ENCODE measurements at regions not wholly inside any gene's neighbourhood (a gene's known extent, or its start where the extent isn't known, plus 50 kb on each side); places are given as distances from the start of the nearest gene placed in this dataset.
"Not testable (repeated sequence)": the region's sequence is repeated elsewhere in the genome, so short reads cannot be mapped to it uniquely, and the experiment has no call there.

GRCh38 chr18:68387246-68387645 is 327.7 kb downstream of the TMX3 start:
- ChIA-PET POLR2A (no interaction called here), CTCF (interaction anchor here (0.8 kb wide), 1 partner anchor 20 kb away, joined by 3 read pairs; no protein-coding TSS in a partner anchor)
- Histone ChIP-seq H3K27ac (ENCODE audit: insufficient read depth in 1 of 2, low read depth in 1 of 2, low read length in 2 of 2, poor library complexity in 1 of 2, severe bottlenecking in 2 of 2) (no peak overlapping the region), H3K27me3 (replicated peaks in 2 of 5; ENCODE audit: control insufficient read depth in 4 of 5, insufficient read depth in 5 of 5, low read length in 4 of 5) (no peaks in the 10 kb centered on the region), H3K36me3 (ENCODE audit: control insufficient read depth in 4 of 4, insufficient read depth in 4 of 4, low read length in 3 of 4) (no peaks in the 10 kb centered on the region), H3K4me3 (ENCODE audit: control insufficient read depth in 1 of 7, extremely low read depth in 1 of 7, insufficient read depth in 4 of 7, low read depth in 2 of 7, low read length in 6 of 7) (no peak overlapping the region), H3K4me1 (ENCODE audit: control extremely low read depth in 1 of 4, control insufficient read depth in 4 of 4, insufficient read depth in 4 of 4, low read length in 3 of 4) (no peaks in the 10 kb centered on the region), H3K9me3 (ENCODE audit: control extremely low read depth in 1 of 5, control insufficient read depth in 4 of 5, insufficient read depth in 2 of 5, low read depth in 1 of 5, low read length in 4 of 5) (no peaks in the 10 kb centered on the region)
- no peak for DNase-seq

GRCh38 chr18:68383979-68384378 is 330.9 kb downstream of the TMX3 start:
- DNase-seq; H3K4me3 ChIP-seq (ENCODE audit: control insufficient read depth in 1 of 7, extremely low read depth in 1 of 7, insufficient read depth in 4 of 7, low read depth in 2 of 7, low read length in 6 of 7); H3K27ac ChIP-seq (ENCODE audit: insufficient read depth in 1 of 2, low read depth in 1 of 2, low read length in 2 of 2, poor library complexity in 1 of 2, severe bottlenecking in 2 of 2); CTCF ChIA-PET; POLR2A ChIA-PET; H3K36me3 ChIP-seq (ENCODE audit: control insufficient read depth in 4 of 4, insufficient read depth in 4 of 4, low read length in 3 of 4); H3K27me3 ChIP-seq (replicated peaks in 2 of 5; ENCODE audit: control insufficient read depth in 4 of 5, insufficient read depth in 5 of 5, low read length in 4 of 5); H3K4me1 ChIP-seq (ENCODE audit: control extremely low read depth in 1 of 4, control insufficient read depth in 4 of 4, insufficient read depth in 4 of 4, low read length in 3 of 4); H3K9me3 ChIP-seq (ENCODE audit: control extremely low read depth in 1 of 5, control insufficient read depth in 4 of 5, insufficient read depth in 2 of 5, low read depth in 1 of 5, low read length in 4 of 5): not testable (repeated sequence)
- 82% methylated on average over 1 of the region's 1 CpG for WGBS (ENCODE audit: insufficient coverage)

GRCh38 chr18:68376926-68377325 is 338.0 kb downstream of the TMX3 start:
- POLR2A ChIA-PET: no interaction called here
- no peak for DNase-seq
- H3K27ac ChIP-seq (ENCODE audit: insufficient read depth in 1 of 2, low read depth in 1 of 2, low read length in 2 of 2, poor library complexity in 1 of 2, severe bottlenecking in 2 of 2): no peak overlapping the region
- CTCF ChIA-PET: no interaction called here
- no peaks in the 10 kb centered on the region for H3K27me3 ChIP-seq (replicated peaks in 2 of 5; ENCODE audit: control insufficient read depth in 4 of 5, insufficient read depth in 5 of 5, low read length in 4 of 5)
- H3K36me3 ChIP-seq (ENCODE audit: control insufficient read depth in 4 of 4, insufficient read depth in 4 of 4, low read length in 3 of 4): no peaks in the 10 kb centered on the region
- H3K4me3 ChIP-seq (ENCODE audit: control insufficient read depth in 1 of 7, extremely low read depth in 1 of 7, insufficient read depth in 4 of 7, low read depth in 2 of 7, low read length in 6 of 7): no peak overlapping the region
- H3K4me1 ChIP-seq (ENCODE audit: control extremely low read depth in 1 of 4, control insufficient read depth in 4 of 4, insufficient read depth in 4 of 4, low read length in 3 of 4): no peaks in the 10 kb centered on the region
- H3K9me3 ChIP-seq (ENCODE audit: control extremely low read depth in 1 of 5, control insufficient read depth in 4 of 5, insufficient read depth in 2 of 5, low read depth in 1 of 5, low read length in 4 of 5): no peaks in the 10 kb centered on the region

GRCh38 chr18:68362907-68363306 is 352.0 kb downstream of the TMX3 start:
- H3K27me3 ChIP-seq (replicated peaks in 2 of 5; ENCODE audit: control insufficient read depth in 4 of 5, insufficient read depth in 5 of 5, low read length in 4 of 5): no peaks in the 10 kb centered on the region
- no peaks in the 10 kb centered on the region for H3K4me1 ChIP-seq (ENCODE audit: control extremely low read depth in 1 of 4, control insufficient read depth in 4 of 4, insufficient read depth in 4 of 4, low read length in 3 of 4)
- POLR2A ChIA-PET: no interaction called here
- no peak for DNase-seq
- CTCF ChIA-PET: no interaction called here
- 78% methylated on average over 4 of the region's 5 CpGs for WGBS (ENCODE audit: insufficient coverage)
- H3K27ac ChIP-seq (ENCODE audit: insufficient read depth in 1 of 2, low read depth in 1 of 2, low read length in 2 of 2, poor library complexity in 1 of 2, severe bottlenecking in 2 of 2): no peak overlapping the region
- no peak overlapping the region for H3K4me3 ChIP-seq (ENCODE audit: control insufficient read depth in 1 of 7, extremely low read depth in 1 of 7, insufficient read depth in 4 of 7, low read depth in 2 of 7, low read length in 6 of 7)
- no peaks in the 10 kb centered on the region for H3K9me3 ChIP-seq (ENCODE audit: control extremely low read depth in 1 of 5, control insufficient read depth in 4 of 5, insufficient read depth in 2 of 5, low read depth in 1 of 5, low read length in 4 of 5)
- no peaks in the 10 kb centered on the region for H3K36me3 ChIP-seq (ENCODE audit: control insufficient read depth in 4 of 4, insufficient read depth in 4 of 4, low read length in 3 of 4)

GRCh38 chr18:68355637-68356036 is 359.3 kb downstream of the TMX3 start:
- H3K27ac ChIP-seq (ENCODE audit: insufficient read depth in 1 of 2, low read depth in 1 of 2, low read length in 2 of 2, poor library complexity in 1 of 2, severe bottlenecking in 2 of 2): no peak overlapping the region
- ChIA-PET POLR2A (no interaction called here), CTCF (no interaction called here)
- no peaks in the 10 kb centered on the region for H3K36me3 ChIP-seq (ENCODE audit: control insufficient read depth in 4 of 4, insufficient read depth in 4 of 4, low read length in 3 of 4)
- H3K4me3 ChIP-seq (ENCODE audit: control insufficient read depth in 1 of 7, extremely low read depth in 1 of 7, insufficient read depth in 4 of 7, low read depth in 2 of 7, low read length in 6 of 7): no peak overlapping the region
- H3K9me3 ChIP-seq (ENCODE audit: control extremely low read depth in 1 of 5, control insufficient read depth in 4 of 5, insufficient read depth in 2 of 5, low read depth in 1 of 5, low read length in 4 of 5): peaks cover 0 to 4% (median 1%) of the 10 kb centered on the region in 5 experiments
- no peak for DNase-seq
- H3K27me3 ChIP-seq (replicated peaks in 2 of 5; ENCODE audit: control insufficient read depth in 4 of 5, insufficient read depth in 5 of 5, low read length in 4 of 5): no peaks in the 10 kb centered on the region
- 67% methylated on average over 3 of the region's 3 CpGs for WGBS (ENCODE audit: insufficient coverage)
- no peaks in the 10 kb centered on the region for H3K4me1 ChIP-seq (ENCODE audit: control extremely low read depth in 1 of 4, control insufficient read depth in 4 of 4, insufficient read depth in 4 of 4, low read length in 3 of 4)

GRCh38 chr18:68354176-68354575 is 360.7 kb downstream of the TMX3 start:
- H3K27me3 ChIP-seq (replicated peaks in 2 of 5; ENCODE audit: control insufficient read depth in 4 of 5, insufficient read depth in 5 of 5, low read length in 4 of 5): no peaks in the 10 kb centered on the region
- no peak overlapping the region for H3K27ac ChIP-seq (ENCODE audit: insufficient read depth in 1 of 2, low read depth in 1 of 2, low read length in 2 of 2, poor library complexity in 1 of 2, severe bottlenecking in 2 of 2)
- CTCF ChIA-PET: no interaction called here
- H3K9me3 ChIP-seq (ENCODE audit: control extremely low read depth in 1 of 5, control insufficient read depth in 4 of 5, insufficient read depth in 2 of 5, low read depth in 1 of 5, low read length in 4 of 5): peaks cover 0 to 4% (median 1%) of the 10 kb centered on the region in 5 experiments
- H3K4me3 ChIP-seq (ENCODE audit: control insufficient read depth in 1 of 7, extremely low read depth in 1 of 7, insufficient read depth in 4 of 7, low read depth in 2 of 7, low read length in 6 of 7): no peak overlapping the region
- 90% methylated on average over 1 of the region's 1 CpG for WGBS (ENCODE audit: insufficient coverage)
- no peaks in the 10 kb centered on the region for H3K36me3 ChIP-seq (ENCODE audit: control insufficient read depth in 4 of 4, insufficient read depth in 4 of 4, low read length in 3 of 4)
- no peaks in the 10 kb centered on the region for H3K4me1 ChIP-seq (ENCODE audit: control extremely low read depth in 1 of 4, control insufficient read depth in 4 of 4, insufficient read depth in 4 of 4, low read length in 3 of 4)
- DNase-seq: no peak
- POLR2A ChIA-PET: no interaction called here

GRCh38 chr18:68342039-68342659 is 372.8 kb downstream of the TMX3 start:
- H3K9me3 ChIP-seq (ENCODE audit: control extremely low read depth in 1 of 5, control insufficient read depth in 4 of 5, insufficient read depth in 2 of 5, low read depth in 1 of 5, low read length in 4 of 5): no peaks in the 10 kb centered on the region
- whole genome bisulfite sequencing (ENCODE audit: insufficient coverage): no CpG with 5 or more reads among the region's 2 CpGs
- POLR2A ChIA-PET: no interaction called here

More at GRCh38 chr18:68342039-68342659, 372.8 kb downstream of the TMX3 start:
- no peak overlapping the region for H3K27ac ChIP-seq (ENCODE audit: insufficient read depth in 1 of 2, low read depth in 1 of 2, low read length in 2 of 2, poor library complexity in 1 of 2, severe bottlenecking in 2 of 2)
- CTCF ChIA-PET: no interaction called here
- DNase-seq: no peak
- H3K36me3 ChIP-seq (ENCODE audit: control insufficient read depth in 4 of 4, insufficient read depth in 4 of 4, low read length in 3 of 4): no peaks in the 10 kb centered on the region
- no peak overlapping the region for H3K4me3 ChIP-seq (ENCODE audit: control insufficient read depth in 1 of 7, extremely low read depth in 1 of 7, insufficient read depth in 4 of 7, low read depth in 2 of 7, low read length in 6 of 7)
- H3K27me3 ChIP-seq (replicated peaks in 2 of 5; ENCODE audit: control insufficient read depth in 4 of 5, insufficient read depth in 5 of 5, low read length in 4 of 5): no peaks in the 10 kb centered on the region
- H3K4me1 ChIP-seq (ENCODE audit: control extremely low read depth in 1 of 4, control insufficient read depth in 4 of 4, insufficient read depth in 4 of 4, low read length in 3 of 4): no peaks in the 10 kb centered on the region
